Stimulated activated CD8-positive, alpha-beta memory T cell treated with anti-CD3 and anti-CD28 coated beads, Interleukin-7, amount 100 ng/mL, for 24 hours (primary cell): ENCODE measurements at regions not wholly inside any gene's neighbourhood (a gene's known extent, or its start where the extent isn't known, plus 50 kb on each side); places are given as distances from the start of the nearest gene placed in this dataset.

Experiments
- DNase-seq: peaks from one replicate; pipeline ENCODE4 v3.0.0-alpha.2; 2020; ENCODE audit warnings: low read depth

GRCh38 chr13:79711631-79712030 is 230.7 kb downstream of the NDFIP2 start:
- DNase-seq: no peak

- DNase-seq: no peak
Measured at GRCh38 chr13:79710376-79710775, 229.4 kb downstream of the NDFIP2 start.

GRCh38 chr13:79709471-79709870 is 228.5 kb downstream of the NDFIP2 start:
- DNase-seq: no peak

GRCh38 chr13:79703772-79704171 is 222.8 kb downstream of the NDFIP2 start:
- no peak for DNase-seq

- DNase-seq: no peak
Measured at GRCh38 chr13:79695754-79696153, 214.8 kb downstream of the NDFIP2 start.

- no peak for DNase-seq
Measured at GRCh38 chr13:79692846-79693245, 211.9 kb downstream of the NDFIP2 start.

GRCh38 chr13:79691826-79692225 is 210.9 kb downstream of the NDFIP2 start:
- DNase-seq: no peak

GRCh38 chr13:79688741-79689140 is 207.8 kb downstream of the NDFIP2 start:
- DNase-seq: no peak

- no peak for DNase-seq
Measured at GRCh38 chr13:79686441-79686840, 205.5 kb downstream of the NDFIP2 start.

GRCh38 chr13:79684371-79684770 is 203.4 kb downstream of the NDFIP2 start:
- no peak for DNase-seq

- DNase-seq: no peak
Measured at GRCh38 chr13:79682164-79682563, 201.2 kb downstream of the NDFIP2 start.

- DNase-seq: no peak
Measured at GRCh38 chr13:79681069-79681468, 200.1 kb downstream of the NDFIP2 start.

- no peak for DNase-seq
Measured at GRCh38 chr13:79680485-79680884, 199.5 kb downstream of the NDFIP2 start.

- peak; percentile 16 for DNase-seq
Measured at GRCh38 chr13:79679334-79679733, 198.4 kb downstream of the NDFIP2 start.

GRCh38 chr13:79678100-79678499 is 197.1 kb downstream of the NDFIP2 start:
- no peak for DNase-seq

GRCh38 chr13:79675931-79676660 is 195.1 kb downstream of the NDFIP2 start:
- DNase-seq: no peak

GRCh38 chr13:79674765-79675515 is 194.0 kb downstream of the NDFIP2 start:
- DNase-seq: no peak

GRCh38 chr13:79673993-79674377 is 193.0 kb downstream of the NDFIP2 start:
- no peak for DNase-seq

- DNase-seq: no peak
Measured at GRCh38 chr13:79673310-79673992, 192.5 kb downstream of the NDFIP2 start.

GRCh38 chr13:79671420-79671819 is 190.5 kb downstream of the NDFIP2 start:
- DNase-seq: no peak

GRCh38 chr13:79668201-79668752 is 187.3 kb downstream of the NDFIP2 start:
- no peak for DNase-seq

- DNase-seq: no peak
Measured at GRCh38 chr13:79667771-79668170, 186.8 kb downstream of the NDFIP2 start.
